ENCODE measurements at regions not wholly inside any gene's neighbourhood (a gene's known extent, or its start where the extent isn't known, plus 50 kb on each side); places are given as distances from the start of the nearest gene placed in this dataset.

DNA sequence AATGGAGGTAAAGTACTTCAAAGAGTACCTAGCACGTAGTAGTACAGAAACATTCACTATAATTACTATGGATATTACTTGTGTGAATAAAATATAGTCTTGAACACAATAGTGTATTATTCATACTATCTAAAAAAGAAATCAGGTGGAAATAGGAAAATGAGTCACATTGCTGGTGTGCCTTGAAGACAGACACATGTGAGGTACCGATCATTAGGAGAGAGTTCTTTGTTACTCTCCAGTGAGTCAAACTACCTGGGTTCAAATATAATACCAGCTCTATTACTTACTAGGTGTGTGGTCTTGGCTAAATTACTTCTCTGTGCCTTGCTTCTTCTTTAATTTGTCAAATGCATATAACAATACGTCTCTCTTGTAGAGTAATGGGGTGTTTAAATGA is 50.8 kb upstream of the BEND6 start:
- DNase-seq, result no peak
- Mint-ChIP-seq H3K36me3 (ENCODE audit: low read depth) (no peaks in the 10 kb centered on the region), H3K4me3 (no peak overlapping the region), H3K4me1 (no peaks in the 10 kb centered on the region), H3K27me3 (ENCODE audit: low read depth, poor library complexity) (peaks cover 4% of the 10 kb centered on the region), H3K9me3 (no peaks in the 10 kb centered on the region), H3K27ac (no peak overlapping the region)
- no peak for TF ChIP-seq CTCF (IDR thresholded peaks at IDR 0.05)

DNA sequence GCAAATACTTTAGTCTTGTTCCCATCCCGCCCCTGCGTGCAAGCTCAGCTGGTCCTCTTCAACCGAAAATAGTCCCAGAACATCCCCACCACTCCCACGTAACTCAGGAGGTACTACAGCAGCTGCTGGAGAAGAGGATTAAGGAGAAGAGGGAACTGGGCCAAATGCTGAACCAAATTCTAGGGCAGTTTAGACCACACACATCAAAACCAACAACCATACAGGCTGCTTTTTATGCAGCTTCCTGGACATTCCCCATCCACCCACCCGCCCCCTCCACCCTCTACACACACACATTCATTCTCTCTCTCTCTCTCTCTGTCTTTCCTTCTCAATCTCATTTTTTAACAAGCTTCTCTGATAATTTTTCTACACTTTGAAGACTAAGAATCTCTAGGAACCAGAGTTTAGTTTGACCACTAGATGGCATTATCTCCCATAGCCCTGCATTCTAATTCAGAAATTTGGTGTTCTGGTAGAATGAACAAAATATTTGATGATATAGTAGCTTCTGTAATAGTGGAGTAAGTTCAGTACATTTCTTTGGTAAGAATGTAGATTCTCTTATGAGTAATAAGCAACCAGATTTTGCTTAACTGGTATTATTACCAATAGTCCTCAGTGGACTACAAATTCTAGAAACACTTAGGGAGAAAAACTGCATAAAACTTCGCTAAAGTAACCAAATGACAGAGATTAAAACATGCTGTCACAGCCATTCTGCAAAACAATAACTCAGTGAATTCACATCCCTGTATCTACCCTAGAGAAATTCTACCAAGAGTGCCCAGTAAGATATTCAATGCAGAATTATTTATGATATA is 52.1 kb upstream of the BEND6 start:
- no peaks in the 10 kb centered on the region for H3K36me3 Mint-ChIP-seq (ENCODE audit: low read depth)
- no peak overlapping the region for H3K27ac Mint-ChIP-seq
- peak; percentile 62 for TF ChIP-seq CTCF (IDR thresholded peaks at IDR 0.05)
- H3K9me3 Mint-ChIP-seq, result no peaks in the 10 kb centered on the region
- DNase-seq, result no peak
- H3K4me1 Mint-ChIP-seq, result no peaks in the 10 kb centered on the region
- H3K27me3 Mint-ChIP-seq (ENCODE audit: low read depth, poor library complexity), result peaks cover 4% of the 10 kb centered on the region
- H3K4me3 Mint-ChIP-seq, result no peak overlapping the region

- Mint-ChIP-seq H3K27me3 (ENCODE audit: low read depth, poor library complexity) (peaks cover 9% of the 10 kb centered on the region), H3K9me3 (peaks cover 9% of the 10 kb centered on the region), H3K27ac (no peak overlapping the region), H3K4me3 (no peak overlapping the region), H3K36me3 (ENCODE audit: low read depth) (peaks cover 13% of the 10 kb centered on the region), H3K4me1 (no peaks in the 10 kb centered on the region)
- no peak for TF ChIP-seq CTCF (IDR thresholded peaks at IDR 0.05)
- no peak for DNase-seq
These were observed 54.1 kb upstream of the BEND6 start for GRCh38 chr6:56900784-56901183.

DNA sequence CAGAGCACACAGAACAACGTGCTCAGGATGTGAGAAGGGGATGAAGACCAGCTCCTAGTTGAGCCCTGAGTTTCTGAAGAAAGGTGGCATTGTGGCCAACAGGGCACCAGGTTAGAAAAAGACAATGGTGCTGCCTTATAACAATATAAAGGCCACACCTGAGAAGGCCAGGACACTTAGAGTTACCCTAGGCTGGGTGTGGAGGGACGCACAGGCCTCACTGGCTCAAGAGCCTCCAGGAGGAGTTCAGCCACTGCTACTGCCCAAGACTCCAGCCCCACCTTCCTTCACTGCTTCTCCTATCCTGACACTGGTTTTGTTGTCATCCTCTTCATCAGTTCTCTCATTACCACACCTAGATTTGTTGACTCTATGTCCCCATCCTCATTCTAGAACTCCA is 55.2 kb upstream of the BEND6 start:
- H3K9me3 Mint-ChIP-seq, result peaks cover 9% of the 10 kb centered on the region
- H3K27ac Mint-ChIP-seq, result no peak overlapping the region
- no peak overlapping the region for H3K4me3 Mint-ChIP-seq
- peaks cover 9% of the 10 kb centered on the region for H3K27me3 Mint-ChIP-seq (ENCODE audit: low read depth, poor library complexity)
- H3K4me1 Mint-ChIP-seq, result no peaks in the 10 kb centered on the region
- H3K36me3 Mint-ChIP-seq (ENCODE audit: low read depth), result peaks cover 13% of the 10 kb centered on the region
- TF ChIP-seq CTCF (IDR thresholded peaks at IDR 0.05), result no peak
- DNase-seq, result no peak

- no peaks in the 10 kb centered on the region for H3K4me1 Mint-ChIP-seq
- no peak overlapping the region for H3K27ac Mint-ChIP-seq
- peaks cover 9% of the 10 kb centered on the region for H3K9me3 Mint-ChIP-seq
- no peak overlapping the region for H3K4me3 Mint-ChIP-seq
- TF ChIP-seq CTCF (IDR thresholded peaks at IDR 0.05), result no peak
- no peak for DNase-seq
- H3K36me3 Mint-ChIP-seq (ENCODE audit: low read depth), result peaks cover 13% of the 10 kb centered on the region
- peaks cover 9% of the 10 kb centered on the region for H3K27me3 Mint-ChIP-seq (ENCODE audit: low read depth, poor library complexity)
These were observed 55.6 kb upstream of the BEND6 start for GRCh38 chr6:56899311-56899710.
